IMR-90 (cell line): ENCODE measurements at regions not wholly inside any gene's neighbourhood (a gene's known extent, or its start where the extent isn't known, plus 50 kb on each side); places are given as distances from the start of the nearest gene placed in this dataset.
"Not testable (repeated sequence)": the region's sequence is repeated elsewhere in the genome, so short reads cannot be mapped to it uniquely, and the experiment has no call there.

Source experiments
- BHLHE40 ChIP-seq: fragments of 150-350 bp; IDR thresholded peaks from 2 replicates; pipeline ENCODE4 v1.6.1; 2016; ENCODE audit warnings: mild to moderate bottlenecking, low read depth, low read length
- CEBPB ChIP-seq: IDR thresholded peaks from 2 replicates; pipeline ENCODE4 v1.6.1; 2012; ENCODE audit warnings: low read depth, low read length, improper control_type of control experiment
- FOS ChIP-seq: fragments of 150-350 bp; IDR thresholded peaks from 2 replicates; pipeline ENCODE4 v1.6.1; 2016; ENCODE audit warnings: low read depth, low read length
- MAFK ChIP-seq: IDR thresholded peaks from 2 replicates; pipeline ENCODE4 v1.6.1; 2012; ENCODE audit warnings: low read depth, low read length, improper control_type of control experiment
- MAZ ChIP-seq: IDR thresholded peaks from 2 replicates; pipeline ENCODE4 v1.6.1; 2012; ENCODE audit warnings: low read depth, mild to moderate bottlenecking, low read length, improper control_type of control experiment, moderate library complexity, borderline replicate concordance
- MXI1 ChIP-seq: IDR thresholded peaks from 2 replicates; pipeline ENCODE4 v1.6.1; 2012; ENCODE audit warnings: low read depth, mild to moderate bottlenecking, low read length, moderate library complexity, borderline replicate concordance
- POLR2A ChIP-seq: IDR thresholded peaks from 2 replicates; pipeline ENCODE4 v1.6.1; 2012; ENCODE audit warnings: mild to moderate bottlenecking, low read depth, low read length
- RAD21 ChIP-seq: IDR thresholded peaks from 2 replicates; pipeline ENCODE4 v1.6.1; 2012; ENCODE audit warnings: low read length, improper control_type of control experiment
- RCOR1 ChIP-seq: IDR thresholded peaks from 2 replicates; pipeline ENCODE4 v1.6.1; 2012; ENCODE audit warnings: mild to moderate bottlenecking, low read length, improper control_type of control experiment; ENCODE audit not compliant: insufficient replicate concordance
- RFX5 ChIP-seq: IDR thresholded peaks from 2 replicates; pipeline ENCODE4 v1.8.0; 2012; ENCODE audit warnings: low read depth, mild to moderate bottlenecking, low read length, moderate library complexity
- SMC3 ChIP-seq: fragments of 150-350 bp; IDR thresholded peaks from 2 replicates; pipeline ENCODE4 v1.6.1; 2016; ENCODE audit warnings: low read depth, mild to moderate bottlenecking, antibody characterized with exemption, low read length, moderate library complexity
- TF ChIP-seq, protein P1 (sequence below): conservative IDR thresholded peaks from 2 replicates; pipeline ENCODE4 v1.5.1; 2012; ENCODE audit warnings: mild to moderate bottlenecking, low read depth, low read length, improper control_type of control experiment
- TF ChIP-seq, protein P2 (sequence below): fragments of 150-350 bp; IDR thresholded peaks from 2 replicates; pipeline ENCODE4 v1.6.1; 2016; ENCODE audit warnings: low read depth, mild to moderate bottlenecking, low read length, moderate library complexity, borderline replicate concordance
- TF ChIP-seq, protein P3 (sequence below): fragments of 150-350 bp; IDR thresholded peaks from 2 replicates; pipeline ENCODE4 v1.6.1; 2017; ENCODE audit warnings: mild to moderate bottlenecking, antibody characterized with exemption, low read length, low read depth

GRCh38 chr9:66697343-66698065, 203.0 kb upstream of the ZNF658 start:
- TF ChIP-seq, protein P1, sequence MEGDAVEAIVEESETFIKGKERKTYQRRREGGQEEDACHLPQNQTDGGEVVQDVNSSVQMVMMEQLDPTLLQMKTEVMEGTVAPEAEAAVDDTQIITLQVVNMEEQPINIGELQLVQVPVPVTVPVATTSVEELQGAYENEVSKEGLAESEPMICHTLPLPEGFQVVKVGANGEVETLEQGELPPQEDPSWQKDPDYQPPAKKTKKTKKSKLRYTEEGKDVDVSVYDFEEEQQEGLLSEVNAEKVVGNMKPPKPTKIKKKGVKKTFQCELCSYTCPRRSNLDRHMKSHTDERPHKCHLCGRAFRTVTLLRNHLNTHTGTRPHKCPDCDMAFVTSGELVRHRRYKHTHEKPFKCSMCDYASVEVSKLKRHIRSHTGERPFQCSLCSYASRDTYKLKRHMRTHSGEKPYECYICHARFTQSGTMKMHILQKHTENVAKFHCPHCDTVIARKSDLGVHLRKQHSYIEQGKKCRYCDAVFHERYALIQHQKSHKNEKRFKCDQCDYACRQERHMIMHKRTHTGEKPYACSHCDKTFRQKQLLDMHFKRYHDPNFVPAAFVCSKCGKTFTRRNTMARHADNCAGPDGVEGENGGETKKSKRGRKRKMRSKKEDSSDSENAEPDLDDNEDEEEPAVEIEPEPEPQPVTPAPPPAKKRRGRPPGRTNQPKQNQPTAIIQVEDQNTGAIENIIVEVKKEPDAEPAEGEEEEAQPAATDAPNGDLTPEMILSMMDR, result not testable (repeated sequence)
- not testable (repeated sequence) for TF ChIP-seq MXI1, POLR2A, RCOR1, MAFK, RFX5, RAD21, CEBPB, FOS, MAZ, SMC3, BHLHE40
- TF ChIP-seq, protein P2, sequence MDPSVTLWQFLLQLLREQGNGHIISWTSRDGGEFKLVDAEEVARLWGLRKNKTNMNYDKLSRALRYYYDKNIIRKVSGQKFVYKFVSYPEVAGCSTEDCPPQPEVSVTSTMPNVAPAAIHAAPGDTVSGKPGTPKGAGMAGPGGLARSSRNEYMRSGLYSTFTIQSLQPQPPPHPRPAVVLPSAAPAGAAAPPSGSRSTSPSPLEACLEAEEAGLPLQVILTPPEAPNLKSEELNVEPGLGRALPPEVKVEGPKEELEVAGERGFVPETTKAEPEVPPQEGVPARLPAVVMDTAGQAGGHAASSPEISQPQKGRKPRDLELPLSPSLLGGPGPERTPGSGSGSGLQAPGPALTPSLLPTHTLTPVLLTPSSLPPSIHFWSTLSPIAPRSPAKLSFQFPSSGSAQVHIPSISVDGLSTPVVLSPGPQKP, result not testable (repeated sequence)
- TF ChIP-seq, protein P3, sequence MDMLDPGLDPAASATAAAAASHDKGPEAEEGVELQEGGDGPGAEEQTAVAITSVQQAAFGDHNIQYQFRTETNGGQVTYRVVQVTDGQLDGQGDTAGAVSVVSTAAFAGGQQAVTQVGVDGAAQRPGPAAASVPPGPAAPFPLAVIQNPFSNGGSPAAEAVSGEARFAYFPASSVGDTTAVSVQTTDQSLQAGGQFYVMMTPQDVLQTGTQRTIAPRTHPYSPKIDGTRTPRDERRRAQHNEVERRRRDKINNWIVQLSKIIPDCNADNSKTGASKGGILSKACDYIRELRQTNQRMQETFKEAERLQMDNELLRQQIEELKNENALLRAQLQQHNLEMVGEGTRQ, result not testable (repeated sequence)
